Fibroblast of upper back skin (primary cell): ENCODE measurements at regions not wholly inside any gene's neighbourhood (a gene's known extent, or its start where the extent isn't known, plus 50 kb on each side); places are given as distances from the start of the nearest gene placed in this dataset.
A peak's percentile ranks its signal among the peaks of the same experiment; 100 is the strongest.
"Not testable (repeated sequence)": the region's sequence is repeated elsewhere in the genome, so short reads cannot be mapped to it uniquely, and the experiment has no call there.

Experiments used
- DNase-seq: peaks from one replicate; pipeline ENCODE4 v3.0.0-alpha.2; 2013

GRCh38 chr13:90943946-90944345, 403.5 kb upstream of the MIR17HG start:
- DNase-seq, result no peak

GRCh38 chr13:90945146-90945545, 402.3 kb upstream of the MIR17HG start:
- DNase-seq, result not testable (repeated sequence)

GRCh38 chr13:90946125-90946524, 401.4 kb upstream of the MIR17HG start:
- DNase-seq, result not testable (repeated sequence)

- no peak for DNase-seq
Measured at GRCh38 chr13:90947976-90948375, 399.5 kb upstream of the MIR17HG start.

GRCh38 chr13:90950160-90950559, 397.3 kb upstream of the MIR17HG start:
- DNase-seq, result no peak

- no peak for DNase-seq
Measured at GRCh38 chr13:90951663-90952062, 395.8 kb upstream of the MIR17HG start.

- no peak for DNase-seq
Measured at GRCh38 chr13:90952326-90952725, 395.2 kb upstream of the MIR17HG start.

GRCh38 chr13:90954605-90955195, 392.8 kb upstream of the MIR17HG start:
- no peak for DNase-seq

- no peak for DNase-seq
Measured at GRCh38 chr13:90956031-90956430, 391.5 kb upstream of the MIR17HG start.

GRCh38 chr13:90958866-90959265, 388.6 kb upstream of the MIR17HG start:
- DNase-seq, result no peak

GRCh38 chr13:90968166-90968904, 379.2 kb upstream of the MIR17HG start:
- DNase-seq, result no peak

- DNase-seq, result no peak
Measured at GRCh38 chr13:90974249-90974975, 373.1 kb upstream of the MIR17HG start.

- no peak for DNase-seq
Measured at GRCh38 chr13:90979059-90979458, 368.4 kb upstream of the MIR17HG start.

GRCh38 chr13:90984756-90985155, 362.7 kb upstream of the MIR17HG start:
- no peak for DNase-seq

GRCh38 chr13:90995001-90995400, 352.5 kb upstream of the MIR17HG start:
- no peak for DNase-seq

- no peak for DNase-seq
Measured at GRCh38 chr13:90995614-90996013, 351.9 kb upstream of the MIR17HG start.

GRCh38 chr13:90997951-90998350, 349.5 kb upstream of the MIR17HG start:
- no peak for DNase-seq

- DNase-seq, result no peak
Measured at GRCh38 chr13:90999401-90999800, 348.1 kb upstream of the MIR17HG start.

GRCh38 chr13:91001371-91001770, 346.1 kb upstream of the MIR17HG start:
- DNase-seq, result no peak

GRCh38 chr13:91014696-91015095, 332.8 kb upstream of the MIR17HG start:
- no peak for DNase-seq

GRCh38 chr13:91017031-91017668, 330.3 kb upstream of the MIR17HG start:
- DNase-seq, result peak; percentile 35

GRCh38 chr13:91017669-91018053, 329.8 kb upstream of the MIR17HG start:
- DNase-seq, result no peak

- DNase-seq, result no peak
Measured at GRCh38 chr13:91020461-91021034, 326.9 kb upstream of the MIR17HG start.
